Fibroblast of lung (primary cell): ENCODE measurements at regions not wholly inside any gene's neighbourhood (a gene's known extent, or its start where the extent isn't known, plus 50 kb on each side); places are given as distances from the start of the nearest gene placed in this dataset.
"Not testable (repeated sequence)": the region's sequence is repeated elsewhere in the genome, so short reads cannot be mapped to it uniquely, and the experiment has no call there.

ENCODE experiments used
- DNase-seq, 2 donors: peaks; one replicate each; pipeline versions ENCODE4 v3.0.0 to v3.0.0-alpha.2; 2010; ENCODE audit warnings: low read depth in 2 of 2
- H2AFZ ChIP-seq: 2 replicates; pipeline ENCODE4 v1.5.1; 2012; ENCODE audit warnings: low read length, control low read depth, inconsistent platforms
- H3K27ac ChIP-seq: 2 replicates; pipeline ENCODE4 v1.5.1; 2011; ENCODE audit warnings: low read length, control low read depth; ENCODE audit not compliant: insufficient read depth
- H3K27me3 ChIP-seq: 2 replicates; pipeline ENCODE4 v1.5.1; 2011; ENCODE audit warnings: mild to moderate bottlenecking, low read length; ENCODE audit not compliant: control insufficient read depth, insufficient read depth
- H3K36me3 ChIP-seq: 2 replicates; pipeline ENCODE4 v1.5.1; 2011; ENCODE audit warnings: low read length; ENCODE audit not compliant: control insufficient read depth, insufficient read depth
- H3K4me1 ChIP-seq: 2 replicates; pipeline ENCODE4 v1.5.1; 2011; ENCODE audit warnings: low read length; ENCODE audit not compliant: control insufficient read depth, insufficient read depth; ENCODE audit errors: extremely low read depth
- H3K4me2 ChIP-seq: 2 replicates; pipeline ENCODE4 v1.5.1; 2011; ENCODE audit warnings: low read length, control low read depth; ENCODE audit not compliant: insufficient read depth; ENCODE audit errors: extremely low read depth
- H3K4me3 ChIP-seq, 4 experiments: fragments of 200-600 bp in 1 of 4; sonication (generic) in 1 of 4; replicated peaks in 1 of 4; 2 replicates each; pipeline ENCODE4 v1.5.1; 2011 to 2016; ENCODE audit warnings: low read length in 4 of 4, low read depth in 3 of 4, mild to moderate bottlenecking in 3 of 4, control low read depth in 2 of 4, inconsistent platforms in 1 of 4, mixed read lengths in 1 of 4; ENCODE audit not compliant: insufficient read depth in 1 of 4; ENCODE audit errors: control extremely low read depth in 1 of 4
- H3K79me2 ChIP-seq: 2 replicates; pipeline ENCODE4 v1.5.1; 2012; ENCODE audit warnings: mild to moderate bottlenecking, low read length, inconsistent platforms; ENCODE audit not compliant: control insufficient read depth, insufficient read depth
- H3K9ac ChIP-seq: 2 replicates; pipeline ENCODE4 v1.5.1; 2011; ENCODE audit warnings: mild to moderate bottlenecking, low read length, control low read depth; ENCODE audit not compliant: insufficient read depth
- H3K9me3 ChIP-seq: 2 replicates; pipeline ENCODE4 v1.5.1; 2012; ENCODE audit warnings: low read depth, low read length; ENCODE audit not compliant: control insufficient read depth, insufficient read depth
- H4K20me1 ChIP-seq: 2 replicates; pipeline ENCODE4 v1.5.1; 2011; ENCODE audit warnings: low read length; ENCODE audit not compliant: control insufficient read depth, insufficient read depth; ENCODE audit errors: extremely low read depth
- EZH2 ChIP-seq: IDR thresholded peaks from 2 replicates; pipeline ENCODE4 v1.5.1; 2012; ENCODE audit warnings: low read length, control low read depth, mild to moderate bottlenecking; ENCODE audit errors: missing control alignments
- TF ChIP-seq, protein P1 (sequence below), 2 donors: IDR thresholded peaks in 1 of 2; conservative IDR thresholded peaks in 1 of 2; 1 replicate in 1 of 2; 2 replicates in 1 of 2; pipeline ENCODE4 v1.5.1; 2011 to 2012; ENCODE audit warnings: low read length in 2 of 2, control low read depth in 1 of 2, inconsistent platforms in 1 of 2, low read depth in 1 of 2, mild to moderate bottlenecking in 1 of 2

DNA sequence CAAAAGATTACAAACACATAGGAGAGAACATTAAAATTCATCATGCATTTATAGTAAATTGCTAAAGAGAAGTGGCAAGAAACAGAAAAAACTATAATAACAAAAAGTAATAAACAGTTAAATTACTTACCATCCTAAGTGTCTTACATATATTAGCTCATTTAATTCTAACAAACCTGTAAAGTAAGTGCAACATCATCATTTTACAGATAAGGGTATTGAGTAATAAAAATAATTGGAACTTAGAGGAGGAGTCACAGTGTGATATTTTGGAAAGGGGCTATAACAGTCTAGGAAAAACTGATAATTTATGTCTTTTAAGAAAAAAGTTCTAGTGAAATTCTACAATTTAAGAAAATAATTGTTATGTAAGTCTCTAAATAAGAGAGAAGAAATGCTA lies 592.8 kb downstream of the DMRTA1 start:
- H3K4me2 ChIP-seq = no peak overlapping the region
- no peaks in the 10 kb centered on the region for H3K9me3 ChIP-seq
- no peak overlapping the region for H3K9ac ChIP-seq
- no peaks in the 10 kb centered on the region for H4K20me1 ChIP-seq
- no peak overlapping the region for H2AFZ ChIP-seq
- no peak overlapping the region for H3K4me3 ChIP-seq
- no peaks in the 10 kb centered on the region for H3K27me3 ChIP-seq
- no peak for DNase-seq
- no peaks in the 10 kb centered on the region for H3K4me1 ChIP-seq
- TF ChIP-seq, protein P1, sequence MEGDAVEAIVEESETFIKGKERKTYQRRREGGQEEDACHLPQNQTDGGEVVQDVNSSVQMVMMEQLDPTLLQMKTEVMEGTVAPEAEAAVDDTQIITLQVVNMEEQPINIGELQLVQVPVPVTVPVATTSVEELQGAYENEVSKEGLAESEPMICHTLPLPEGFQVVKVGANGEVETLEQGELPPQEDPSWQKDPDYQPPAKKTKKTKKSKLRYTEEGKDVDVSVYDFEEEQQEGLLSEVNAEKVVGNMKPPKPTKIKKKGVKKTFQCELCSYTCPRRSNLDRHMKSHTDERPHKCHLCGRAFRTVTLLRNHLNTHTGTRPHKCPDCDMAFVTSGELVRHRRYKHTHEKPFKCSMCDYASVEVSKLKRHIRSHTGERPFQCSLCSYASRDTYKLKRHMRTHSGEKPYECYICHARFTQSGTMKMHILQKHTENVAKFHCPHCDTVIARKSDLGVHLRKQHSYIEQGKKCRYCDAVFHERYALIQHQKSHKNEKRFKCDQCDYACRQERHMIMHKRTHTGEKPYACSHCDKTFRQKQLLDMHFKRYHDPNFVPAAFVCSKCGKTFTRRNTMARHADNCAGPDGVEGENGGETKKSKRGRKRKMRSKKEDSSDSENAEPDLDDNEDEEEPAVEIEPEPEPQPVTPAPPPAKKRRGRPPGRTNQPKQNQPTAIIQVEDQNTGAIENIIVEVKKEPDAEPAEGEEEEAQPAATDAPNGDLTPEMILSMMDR (conservative IDR thresholded peaks at IDR 0.05 in 1 of 2, IDR thresholded peaks at IDR 0.05 in 1 of 2; ENCODE audit: low read depth in 1 of 2, low read length in 2 of 2) = no peak
- no peak for TF ChIP-seq EZH2
- no peaks in the 10 kb centered on the region for H3K36me3 ChIP-seq
- no peaks in the 10 kb centered on the region for H3K79me2 ChIP-seq
- no peak overlapping the region for H3K27ac ChIP-seq

DNA sequence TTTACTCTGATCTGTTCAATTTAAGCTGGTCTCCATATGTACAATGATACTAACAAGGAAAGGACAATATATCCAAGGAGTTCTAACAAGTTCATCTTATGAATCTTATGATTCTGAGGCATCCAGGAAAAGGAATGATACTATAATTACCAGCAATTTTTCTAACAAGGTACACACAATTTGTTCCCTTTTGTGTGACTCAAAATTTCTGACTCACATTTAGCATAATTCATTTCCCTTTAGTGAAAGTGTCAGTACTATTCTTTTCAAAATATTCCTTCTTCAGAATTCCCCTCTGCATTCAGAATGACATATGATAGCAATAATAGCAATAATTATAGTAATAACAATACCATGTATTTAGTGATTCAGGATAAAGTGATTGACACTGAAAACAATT lies 594.8 kb downstream of the DMRTA1 start:
- H3K27me3 ChIP-seq = no peaks in the 10 kb centered on the region
- H3K4me3 ChIP-seq = no peak overlapping the region
- no peaks in the 10 kb centered on the region for H3K36me3 ChIP-seq
- no peak for TF ChIP-seq EZH2
- TF ChIP-seq, protein P1 (conservative IDR thresholded peaks at IDR 0.05 in 1 of 2, IDR thresholded peaks at IDR 0.05 in 1 of 2; ENCODE audit: low read depth in 1 of 2, low read length in 2 of 2) = no peak
- no peak overlapping the region for H3K4me2 ChIP-seq
- DNase-seq = no peak
- no peak overlapping the region for H2AFZ ChIP-seq
- no peaks in the 10 kb centered on the region for H3K4me1 ChIP-seq
- H3K79me2 ChIP-seq = no peaks in the 10 kb centered on the region
- H3K27ac ChIP-seq = no peak overlapping the region
- no peak overlapping the region for H3K9ac ChIP-seq
- H3K9me3 ChIP-seq = no peaks in the 10 kb centered on the region
- H4K20me1 ChIP-seq = no peaks in the 10 kb centered on the region

DNA sequence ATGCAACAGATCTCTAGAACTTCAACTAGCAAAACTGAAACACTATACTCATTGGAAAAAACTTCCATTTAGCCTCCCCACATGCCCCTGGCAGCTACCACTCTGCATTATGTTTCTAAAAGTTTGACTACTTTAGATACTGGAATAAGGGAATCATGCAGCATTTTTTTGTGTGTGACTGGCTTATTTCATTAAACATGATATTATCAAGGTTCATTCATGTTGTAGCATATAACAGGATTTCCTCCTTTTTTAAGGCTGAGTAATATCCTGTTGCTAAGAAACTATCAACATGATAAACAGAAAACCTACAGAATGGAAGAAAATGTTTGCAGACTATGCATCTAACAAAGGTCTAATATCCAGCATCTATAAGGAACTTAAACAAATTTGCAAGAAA lies 597.9 kb downstream of the DMRTA1 start:
- Histone ChIP-seq H3K9ac (no peak overlapping the region), H4K20me1 (no peaks in the 10 kb centered on the region), H3K27ac (no peak overlapping the region)

DNA sequence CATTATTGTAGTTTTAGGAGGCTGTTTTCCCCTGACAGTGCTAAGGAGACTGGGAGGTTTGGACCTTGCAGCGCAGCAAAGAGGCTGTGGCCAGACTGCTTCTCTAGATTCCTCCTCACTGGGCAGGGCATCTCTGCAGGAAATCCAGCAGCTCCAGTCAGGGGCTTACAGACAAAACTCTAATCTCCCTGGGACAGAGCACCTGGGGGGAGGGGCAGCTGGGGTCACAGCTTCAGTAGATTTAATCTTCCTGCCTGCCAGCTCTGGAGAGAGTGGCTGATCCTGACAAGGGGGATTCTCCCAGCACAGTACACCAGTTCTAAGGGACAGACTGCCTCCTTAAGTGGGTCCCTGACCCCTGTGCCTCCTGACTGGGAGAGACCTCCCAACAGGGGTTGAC lies 599.4 kb downstream of the DMRTA1 start:
- not testable (repeated sequence) for H3K9me3 ChIP-seq, H3K9ac ChIP-seq, H3K79me2 ChIP-seq, DNase-seq, H3K36me3 ChIP-seq, H2AFZ ChIP-seq, H3K4me3 ChIP-seq, H3K27me3 ChIP-seq, H3K4me1 ChIP-seq, H3K27ac ChIP-seq, H3K4me2 ChIP-seq, H4K20me1 ChIP-seq

More for the DNA sequence above, 597.9 kb downstream of the DMRTA1 start:
- Histone ChIP-seq H3K4me3 (no peak overlapping the region), H3K4me2 (no peak overlapping the region), H3K27me3 (no peaks in the 10 kb centered on the region), H3K4me1 (no peaks in the 10 kb centered on the region), H3K9me3 (no peaks in the 10 kb centered on the region), H3K36me3 (no peaks in the 10 kb centered on the region), H3K79me2 (no peaks in the 10 kb centered on the region), H2AFZ (no peak overlapping the region)
- no peak for DNase-seq
- no peak for TF ChIP-seq EZH2
- TF ChIP-seq, protein P1 (conservative IDR thresholded peaks at IDR 0.05 in 1 of 2, IDR thresholded peaks at IDR 0.05 in 1 of 2; ENCODE audit: low read depth in 1 of 2, low read length in 2 of 2) = no peak
